ENCODE measurements at regions not wholly inside any gene's neighbourhood (a gene's known extent, or its start where the extent isn't known, plus 50 kb on each side); places are given as distances from the start of the nearest gene placed in this dataset.

- Histone ChIP-seq H3K4me1 (no peaks in the 10 kb centered on the region), H3K36me3 (replicated peaks in 1 of 2; ENCODE audit: insufficient read depth in 1 of 2, low read depth in 2 of 2) (no peaks in the 10 kb centered on the region), H3K9me3 (no peaks in the 10 kb centered on the region), H3K4me3 (no peak overlapping the region), H3K27me3 (no peaks in the 10 kb centered on the region), H3K27ac (no peak overlapping the region)
- 42 to 50% methylated on average over 4 of the region's 4 CpGs for WGBS, 2 donors
- intact Hi-C loops (cut with DNase I): no loop called here
- ATAC-seq (no peak), DNase-seq (no peak)
- TF ChIP-seq CTCF (IDR thresholded peaks at IDR 0.05) (no peak), POLR2A (IDR thresholded peaks at IDR 0.05) (no peak)
These were observed 373.2 kb downstream of the PCDH17 start for GRCh38 chr13:58004751-58005150.

- Histone ChIP-seq H3K27ac (no peak overlapping the region), H3K36me3 (replicated peaks in 1 of 2; ENCODE audit: insufficient read depth in 1 of 2, low read depth in 2 of 2) (no peaks in the 10 kb centered on the region), H3K27me3 (no peaks in the 10 kb centered on the region), H3K4me1 (no peaks in the 10 kb centered on the region), H3K9me3 (no peaks in the 10 kb centered on the region), H3K4me3 (no peak overlapping the region)
- intact Hi-C loops (cut with DNase I): no loop called here
- TF ChIP-seq POLR2A (IDR thresholded peaks at IDR 0.05) (no peak), CTCF (IDR thresholded peaks at IDR 0.05) (no peak)
- WGBS, 2 donors: 78 to 86% methylated on average over 4 of the region's 4 CpGs
- DNase-seq (no peak), ATAC-seq (no peak)
These were observed 386.5 kb downstream of the PCDH17 start for GRCh38 chr13:58018020-58018419.

- ATAC-seq: no peak
- 65 to 72% methylated on average over 1 of the region's 1 CpG for WGBS, 2 donors
- Histone ChIP-seq H3K27me3 (no peaks in the 10 kb centered on the region), H3K36me3 (replicated peaks in 1 of 2; ENCODE audit: insufficient read depth in 1 of 2, low read depth in 2 of 2) (no peaks in the 10 kb centered on the region), H3K9me3 (no peaks in the 10 kb centered on the region), H3K4me3 (no peak overlapping the region), H3K27ac (no peak overlapping the region), H3K4me1 (no peaks in the 10 kb centered on the region)
- TF ChIP-seq POLR2A (IDR thresholded peaks at IDR 0.05) (no peak), CTCF (IDR thresholded peaks at IDR 0.05) (no peak)
- intact Hi-C loops (cut with DNase I): no loop called here
- DNase-seq: no peak
These were observed 387.3 kb downstream of the PCDH17 start for GRCh38 chr13:58018865-58019264.

- no peak for DNase-seq
These were observed 392.6 kb downstream of the PCDH17 start for GRCh38 chr13:58024103-58024502.

More at GRCh38 chr13:58024103-58024502, 392.6 kb downstream of the PCDH17 start:
- Histone ChIP-seq H3K4me3 (no peak overlapping the region), H3K27me3 (no peaks in the 10 kb centered on the region), H3K4me1 (no peaks in the 10 kb centered on the region), H3K27ac (no peak overlapping the region), H3K36me3 (replicated peaks in 1 of 2; ENCODE audit: insufficient read depth in 1 of 2, low read depth in 2 of 2) (no peaks in the 10 kb centered on the region), H3K9me3 (no peaks in the 10 kb centered on the region)
- WGBS, 2 donors: 77 to 79% methylated on average over 7 of the region's 7 CpGs
- intact Hi-C loops (cut with DNase I): no loop called here
- no peak for TF ChIP-seq CTCF (IDR thresholded peaks at IDR 0.05)
- no peak for TF ChIP-seq POLR2A (IDR thresholded peaks at IDR 0.05)
- ATAC-seq: no peak
